ENCODE measurements at regions not wholly inside any gene's neighbourhood (a gene's known extent, or its start where the extent isn't known, plus 50 kb on each side); places are given as distances from the start of the nearest gene placed in this dataset.

- no peaks in the 10 kb centered on the region for H3K27me3 ChIP-seq
- no peaks in the 10 kb centered on the region for H3K4me1 ChIP-seq
- no peaks in the 10 kb centered on the region for H3K9me3 ChIP-seq
- no peak overlapping the region for H3K4me3 ChIP-seq
- ATAC-seq = no peak
- no peaks in the 10 kb centered on the region for H3K36me3 ChIP-seq
- H3K27ac ChIP-seq = no peak overlapping the region
- TF ChIP-seq POLR2AphosphoS5 (IDR thresholded peaks at IDR 0.05) (no peak), EP300 (IDR thresholded peaks at IDR 0.05) (no peak), CTCF (IDR thresholded peaks at IDR 0.05) (no peak), POLR2A (IDR thresholded peaks at IDR 0.05) (no peak)
- WGBS, 2 donors (ENCODE audit: low coverage in 1 of 2) = 76 to 80% methylated on average over 3 to 4 of the region's 4 CpGs
These were observed 376.3 kb downstream of the PIK3R1 start for GRCh38 chr5:68591850-68592249.

DNA sequence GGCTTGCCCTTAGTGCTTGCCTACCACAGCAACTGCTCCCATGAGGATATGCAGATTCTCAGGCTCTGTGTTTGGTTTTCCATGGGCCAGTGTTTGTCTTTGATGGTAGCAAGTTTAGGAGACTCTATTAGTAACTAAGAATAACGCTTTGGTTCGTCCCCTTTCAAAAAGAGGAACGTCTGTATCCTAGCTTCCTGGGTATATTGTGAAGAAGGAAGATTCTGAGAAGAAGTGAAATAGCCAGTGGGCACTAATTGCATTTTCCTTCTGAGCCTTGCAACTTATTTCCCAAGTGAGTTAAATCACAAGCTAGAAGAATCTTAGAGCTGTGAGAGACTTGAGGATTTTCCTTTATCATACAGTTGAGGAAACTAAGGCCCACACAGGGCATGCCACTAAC, 376.8 kb downstream of the PIK3R1 start:
- Histone ChIP-seq H3K9me3 (no peaks in the 10 kb centered on the region), H3K4me1 (no peaks in the 10 kb centered on the region), H3K36me3 (no peaks in the 10 kb centered on the region), H3K27ac (no peak overlapping the region), H3K4me3 (no peak overlapping the region), H3K27me3 (no peaks in the 10 kb centered on the region)
- WGBS, 2 donors (ENCODE audit: low coverage in 1 of 2) = 75 to 93% methylated on average over 3 of the region's 3 CpGs
- no peak for TF ChIP-seq EP300 (IDR thresholded peaks at IDR 0.05)
- no peak for TF ChIP-seq POLR2AphosphoS5 (IDR thresholded peaks at IDR 0.05)
- no peak for TF ChIP-seq POLR2A (IDR thresholded peaks at IDR 0.05)
- no peak for TF ChIP-seq CTCF (IDR thresholded peaks at IDR 0.05)
- ATAC-seq = no peak

- no peaks in the 10 kb centered on the region for H3K36me3 ChIP-seq
- H3K27ac ChIP-seq = no peak overlapping the region
- WGBS, 2 donors (ENCODE audit: low coverage in 1 of 2) = 52 to 59% methylated on average over 4 to 5 of the region's 5 CpGs
- H3K9me3 ChIP-seq = no peaks in the 10 kb centered on the region
- no peak overlapping the region for H3K4me3 ChIP-seq
- no peaks in the 10 kb centered on the region for H3K4me1 ChIP-seq
- no peak for ATAC-seq
- H3K27me3 ChIP-seq = no peaks in the 10 kb centered on the region
- TF ChIP-seq POLR2A (IDR thresholded peaks at IDR 0.05) (no peak), POLR2AphosphoS5 (IDR thresholded peaks at IDR 0.05) (no peak), EP300 (IDR thresholded peaks at IDR 0.05) (no peak), CTCF (IDR thresholded peaks at IDR 0.05) (no peak)
These were observed 377.7 kb downstream of the PIK3R1 start for GRCh38 chr5:68593211-68593671.

DNA sequence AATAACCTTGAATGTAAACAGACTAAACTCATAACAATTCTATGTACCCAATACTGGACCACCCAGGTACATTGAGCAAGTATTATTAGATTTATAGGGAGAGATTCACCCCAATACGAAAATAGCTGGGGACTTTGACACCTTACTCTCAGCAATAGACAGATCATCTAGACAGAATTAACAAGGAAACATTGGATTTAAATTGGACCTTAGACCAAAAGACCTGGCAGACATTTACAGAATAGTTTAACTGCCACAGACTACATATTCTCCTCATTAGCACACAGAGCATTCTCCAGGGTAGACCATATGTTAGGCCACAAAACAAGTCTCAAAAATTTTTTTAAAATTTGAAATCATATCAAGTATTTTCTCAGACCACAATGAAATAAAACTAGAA, 397.4 kb downstream of the PIK3R1 start:
- Histone ChIP-seq H3K36me3 (no peaks in the 10 kb centered on the region), H3K4me3 (no peak overlapping the region), H3K4me1 (no peaks in the 10 kb centered on the region), H3K9me3 (peaks cover 0 to 37% (median 1%) of the 10 kb centered on the region in 3 donors), H3K27me3 (no peaks in the 10 kb centered on the region), H3K27ac (no peak overlapping the region)
- TF ChIP-seq POLR2AphosphoS5 (IDR thresholded peaks at IDR 0.05) = no peak
- TF ChIP-seq POLR2A (IDR thresholded peaks at IDR 0.05) = no peak
- no peak for TF ChIP-seq CTCF (IDR thresholded peaks at IDR 0.05)
- TF ChIP-seq EP300 (IDR thresholded peaks at IDR 0.05) = no peak
- ATAC-seq = no peak
- WGBS, 2 donors (ENCODE audit: low coverage in 1 of 2) = 85 to 88% methylated on average over 1 of the region's 1 CpG

- Histone ChIP-seq H3K4me3 (no peak overlapping the region), H3K9me3 (no peaks in the 10 kb centered on the region), H3K27me3 (no peaks in the 10 kb centered on the region), H3K27ac (no peak overlapping the region), H3K4me1 (no peaks in the 10 kb centered on the region), H3K36me3 (no peaks in the 10 kb centered on the region)
- WGBS, 2 donors (ENCODE audit: low coverage in 1 of 2) = 83 to 96% methylated on average over 2 of the region's 2 CpGs
- no peak for TF ChIP-seq CTCF (IDR thresholded peaks at IDR 0.05)
- TF ChIP-seq POLR2A (IDR thresholded peaks at IDR 0.05) = no peak
- no peak for TF ChIP-seq EP300 (IDR thresholded peaks at IDR 0.05)
- TF ChIP-seq POLR2AphosphoS5 (IDR thresholded peaks at IDR 0.05) = no peak
- ATAC-seq = no peak
These were observed 402.9 kb downstream of the PIK3R1 start for GRCh38 chr5:68618501-68618900.

Measured in gastroesophageal sphincter (tissue), 4 donors.